Neuron (in vitro differentiated cells): ENCODE measurements at regions not wholly inside any gene's neighbourhood (a gene's known extent, or its start where the extent isn't known, plus 50 kb on each side); places are given as distances from the start of the nearest gene placed in this dataset.
"Not testable (repeated sequence)": the region's sequence is repeated elsewhere in the genome, so short reads cannot be mapped to it uniquely, and the experiment has no call there.

ENCODE experiments used
- H2AFZ ChIP-seq: one replicate; pipeline ENCODE4 v1.6.1; 2013; ENCODE audit warnings: low read depth, mild to moderate bottlenecking, inconsistent platforms, low read length, moderate library complexity
- H3K27me3 ChIP-seq: one replicate; pipeline ENCODE4 v1.6.1; 2013; ENCODE audit warnings: low read length; ENCODE audit not compliant: insufficient read depth
- H3K36me3 ChIP-seq: one replicate; pipeline ENCODE4 v1.6.1; 2013; ENCODE audit warnings: low read length; ENCODE audit not compliant: insufficient read depth
- H3K4me1 ChIP-seq: one replicate; pipeline ENCODE4 v1.6.1; 2013; ENCODE audit warnings: low read length; ENCODE audit not compliant: insufficient read depth
- H3K4me3 ChIP-seq: 2 replicates; pipeline ENCODE4 v1.5.1; 2013; ENCODE audit warnings: mild to moderate bottlenecking, low read length, moderate library complexity
- H3K9me3 ChIP-seq: one replicate; pipeline ENCODE4 v1.6.1; 2013; ENCODE audit warnings: low read length

- H3K4me3 ChIP-seq, result no peak overlapping the region
- H3K36me3 ChIP-seq, result no peaks in the 10 kb centered on the region
- peaks cover 61% of the 10 kb centered on the region for H3K4me1 ChIP-seq
- no peaks in the 10 kb centered on the region for H3K9me3 ChIP-seq
- no peaks in the 10 kb centered on the region for H3K27me3 ChIP-seq
- H2AFZ ChIP-seq, result no peak overlapping the region
Observed at GRCh38 chr5:125659316-125660023, 763.7 kb upstream of the GRAMD2B start.

- no peaks in the 10 kb centered on the region for H3K27me3 ChIP-seq
- H2AFZ ChIP-seq, result no peak overlapping the region
- no peak overlapping the region for H3K4me3 ChIP-seq
- H3K9me3 ChIP-seq, result no peaks in the 10 kb centered on the region
- no peaks in the 10 kb centered on the region for H3K36me3 ChIP-seq
- H3K4me1 ChIP-seq, result peaks cover 52% of the 10 kb centered on the region
Observed at GRCh38 chr5:125660231-125660895, 762.8 kb upstream of the GRAMD2B start.

- Histone ChIP-seq H2AFZ (no peak overlapping the region), H3K9me3 (no peaks in the 10 kb centered on the region), H3K4me1 (peaks cover 40% of the 10 kb centered on the region), H3K36me3 (no peaks in the 10 kb centered on the region), H3K4me3 (no peak overlapping the region), H3K27me3 (no peaks in the 10 kb centered on the region)
Observed at GRCh38 chr5:125661584-125661983, 761.6 kb upstream of the GRAMD2B start.

- no peak overlapping the region for H2AFZ ChIP-seq
- no peaks in the 10 kb centered on the region for H3K4me1 ChIP-seq
- no peaks in the 10 kb centered on the region for H3K36me3 ChIP-seq
- H3K4me3 ChIP-seq, result no peak overlapping the region
- no peaks in the 10 kb centered on the region for H3K27me3 ChIP-seq
- H3K9me3 ChIP-seq, result no peaks in the 10 kb centered on the region
Observed at GRCh38 chr5:125668884-125669283, 754.3 kb upstream of the GRAMD2B start.

- H3K4me1 ChIP-seq, result no peaks in the 10 kb centered on the region
- no peak overlapping the region for H2AFZ ChIP-seq
- no peaks in the 10 kb centered on the region for H3K9me3 ChIP-seq
- H3K36me3 ChIP-seq, result no peaks in the 10 kb centered on the region
- H3K27me3 ChIP-seq, result no peaks in the 10 kb centered on the region
- H3K4me3 ChIP-seq, result no peak overlapping the region
Observed at GRCh38 chr5:125673359-125673950, 749.8 kb upstream of the GRAMD2B start.

GRCh38 chr5:125679522-125679921 lies 743.7 kb upstream of the GRAMD2B start:
- Histone ChIP-seq H3K36me3 (no peaks in the 10 kb centered on the region), H3K4me1 (peaks cover 2% of the 10 kb centered on the region), H3K9me3 (no peaks in the 10 kb centered on the region), H3K27me3 (no peaks in the 10 kb centered on the region), H2AFZ (no peak overlapping the region), H3K4me3 (no peak overlapping the region)

GRCh38 chr5:125683669-125684068 lies 739.5 kb upstream of the GRAMD2B start:
- H3K4me3 ChIP-seq, result no peak overlapping the region
- H3K9me3 ChIP-seq, result no peaks in the 10 kb centered on the region
- H3K4me1 ChIP-seq, result peaks cover 2% of the 10 kb centered on the region
- H3K36me3 ChIP-seq, result no peaks in the 10 kb centered on the region
- no peaks in the 10 kb centered on the region for H3K27me3 ChIP-seq
- H2AFZ ChIP-seq, result peak overlapping the region; percentile 67

GRCh38 chr5:125685771-125686170 lies 737.4 kb upstream of the GRAMD2B start:
- Histone ChIP-seq H3K36me3 (no peaks in the 10 kb centered on the region), H3K27me3 (no peaks in the 10 kb centered on the region), H3K4me1 (peaks cover 2% of the 10 kb centered on the region), H3K9me3 (no peaks in the 10 kb centered on the region), H2AFZ (no peak overlapping the region), H3K4me3 (no peak overlapping the region)

GRCh38 chr5:125691738-125692530 lies 731.3 kb upstream of the GRAMD2B start:
- H3K36me3 ChIP-seq, H2AFZ ChIP-seq, H3K9me3 ChIP-seq, H3K4me3 ChIP-seq, H3K4me1 ChIP-seq, H3K27me3 ChIP-seq: not testable (repeated sequence)

GRCh38 chr5:125695996-125696655 lies 727.1 kb upstream of the GRAMD2B start:
- Histone ChIP-seq H3K4me1 (peaks cover 21% of the 10 kb centered on the region), H3K27me3 (no peaks in the 10 kb centered on the region), H3K9me3 (no peaks in the 10 kb centered on the region), H3K4me3 (no peak overlapping the region), H2AFZ (no peak overlapping the region), H3K36me3 (no peaks in the 10 kb centered on the region)

GRCh38 chr5:125696762-125697161 lies 726.4 kb upstream of the GRAMD2B start:
- Histone ChIP-seq H3K4me3 (no peak overlapping the region), H3K9me3 (no peaks in the 10 kb centered on the region), H3K4me1 (peaks cover 21% of the 10 kb centered on the region), H2AFZ (no peak overlapping the region), H3K27me3 (no peaks in the 10 kb centered on the region), H3K36me3 (no peaks in the 10 kb centered on the region)

GRCh38 chr5:125698420-125698819 lies 724.8 kb upstream of the GRAMD2B start:
- Histone ChIP-seq H3K9me3 (peaks cover under 1% of the 10 kb centered on the region), H2AFZ (no peak overlapping the region), H3K36me3 (no peaks in the 10 kb centered on the region), H3K27me3 (no peaks in the 10 kb centered on the region), H3K4me3 (no peak overlapping the region), H3K4me1 (peaks cover 21% of the 10 kb centered on the region)
